ENCODE measurements at regions not wholly inside any gene's neighbourhood (a gene's known extent, or its start where the extent isn't known, plus 50 kb on each side); places are given as distances from the start of the nearest gene placed in this dataset.
"Not testable (repeated sequence)": the region's sequence is repeated elsewhere in the genome, so short reads cannot be mapped to it uniquely, and the experiment has no call there.

DNA sequence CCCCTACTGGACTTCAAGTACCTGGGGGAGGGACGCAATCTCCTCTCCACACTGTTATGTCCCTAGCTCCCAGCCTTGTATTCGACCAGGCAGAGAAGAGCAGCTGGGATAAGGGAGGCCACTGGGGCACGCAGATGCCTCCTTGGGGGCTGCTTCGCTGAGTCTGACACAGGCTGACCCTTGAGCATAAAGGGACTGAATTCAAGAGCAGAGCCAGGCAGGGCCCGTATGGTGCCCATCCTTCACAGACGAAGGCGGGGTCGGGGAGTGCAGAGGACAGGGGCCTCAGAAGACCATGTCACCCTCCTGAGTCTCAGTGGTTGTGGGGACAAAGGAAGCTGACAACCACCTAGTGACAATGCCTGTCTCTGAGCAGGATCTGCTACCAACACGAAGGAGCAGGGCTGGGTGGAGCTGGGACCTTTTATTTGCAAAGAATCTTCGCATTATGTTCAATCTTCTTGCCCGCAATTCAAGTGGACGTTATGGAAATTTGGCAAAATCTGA is 124.6 kb downstream of the TUBA3C start:
- H3K4me3 ChIP-seq (ENCODE audit: low read depth, low read length) = no peak overlapping the region
- TF ChIP-seq, protein P1, sequence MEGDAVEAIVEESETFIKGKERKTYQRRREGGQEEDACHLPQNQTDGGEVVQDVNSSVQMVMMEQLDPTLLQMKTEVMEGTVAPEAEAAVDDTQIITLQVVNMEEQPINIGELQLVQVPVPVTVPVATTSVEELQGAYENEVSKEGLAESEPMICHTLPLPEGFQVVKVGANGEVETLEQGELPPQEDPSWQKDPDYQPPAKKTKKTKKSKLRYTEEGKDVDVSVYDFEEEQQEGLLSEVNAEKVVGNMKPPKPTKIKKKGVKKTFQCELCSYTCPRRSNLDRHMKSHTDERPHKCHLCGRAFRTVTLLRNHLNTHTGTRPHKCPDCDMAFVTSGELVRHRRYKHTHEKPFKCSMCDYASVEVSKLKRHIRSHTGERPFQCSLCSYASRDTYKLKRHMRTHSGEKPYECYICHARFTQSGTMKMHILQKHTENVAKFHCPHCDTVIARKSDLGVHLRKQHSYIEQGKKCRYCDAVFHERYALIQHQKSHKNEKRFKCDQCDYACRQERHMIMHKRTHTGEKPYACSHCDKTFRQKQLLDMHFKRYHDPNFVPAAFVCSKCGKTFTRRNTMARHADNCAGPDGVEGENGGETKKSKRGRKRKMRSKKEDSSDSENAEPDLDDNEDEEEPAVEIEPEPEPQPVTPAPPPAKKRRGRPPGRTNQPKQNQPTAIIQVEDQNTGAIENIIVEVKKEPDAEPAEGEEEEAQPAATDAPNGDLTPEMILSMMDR (IDR thresholded peaks at IDR 0.05; ENCODE audit: borderline replicate concordance, insufficient read depth, low read depth, low read length) = no peak

DNA sequence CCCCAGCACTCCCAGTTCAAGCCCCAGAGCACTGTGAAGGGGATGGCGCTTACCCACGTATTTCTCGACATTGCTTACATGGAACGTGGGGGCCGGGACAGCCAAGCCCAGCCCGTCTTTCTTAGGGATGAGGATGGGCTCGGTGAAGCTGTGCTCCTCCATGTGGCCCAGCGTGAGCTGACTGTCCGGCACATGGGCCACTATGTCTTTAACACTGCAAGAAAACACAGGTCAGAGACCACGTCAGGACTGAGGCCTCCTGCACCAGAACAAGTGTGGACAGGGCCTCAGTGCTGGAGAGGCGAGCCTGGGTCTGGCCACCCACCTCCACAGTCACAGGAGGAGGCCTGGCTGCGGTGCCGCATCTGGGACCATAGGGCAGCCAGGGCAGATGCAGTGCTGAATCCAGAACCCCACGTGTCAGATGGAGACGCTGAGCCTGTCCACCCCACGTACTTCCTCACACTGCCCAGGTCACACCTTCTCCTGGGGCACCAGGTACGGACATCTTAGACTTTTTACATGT is 125.2 kb downstream of the TUBA3C start:
- H3K4me3 ChIP-seq (ENCODE audit: low read depth, low read length) = no peak overlapping the region
- TF ChIP-seq, protein P1 (IDR thresholded peaks at IDR 0.05; ENCODE audit: borderline replicate concordance, insufficient read depth, low read depth, low read length) = no peak

DNA sequence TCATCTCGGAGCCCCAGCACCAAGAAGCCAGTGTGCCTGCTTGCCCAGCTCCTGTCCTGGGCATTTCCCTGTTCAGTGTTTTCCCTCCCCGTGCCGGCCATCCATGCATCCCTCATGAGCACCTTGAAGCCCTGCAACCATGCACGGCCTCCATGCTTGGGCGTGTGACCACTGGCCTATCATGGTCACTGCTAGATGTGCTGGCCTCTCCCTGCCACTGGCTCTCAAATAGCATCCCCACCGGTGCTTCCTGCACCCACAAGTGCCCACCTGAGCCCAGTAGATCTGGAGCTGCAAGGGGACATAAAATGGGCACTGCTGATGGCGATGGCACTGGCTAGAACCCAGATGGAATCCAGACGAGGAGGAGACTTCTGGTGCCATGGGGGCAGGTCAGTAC is 126.0 kb downstream of the TUBA3C start:
- H3K4me3 ChIP-seq (ENCODE audit: low read depth, low read length) = no peak overlapping the region
- TF ChIP-seq, protein P1 (IDR thresholded peaks at IDR 0.05; ENCODE audit: borderline replicate concordance, insufficient read depth, low read depth, low read length) = no peak

DNA sequence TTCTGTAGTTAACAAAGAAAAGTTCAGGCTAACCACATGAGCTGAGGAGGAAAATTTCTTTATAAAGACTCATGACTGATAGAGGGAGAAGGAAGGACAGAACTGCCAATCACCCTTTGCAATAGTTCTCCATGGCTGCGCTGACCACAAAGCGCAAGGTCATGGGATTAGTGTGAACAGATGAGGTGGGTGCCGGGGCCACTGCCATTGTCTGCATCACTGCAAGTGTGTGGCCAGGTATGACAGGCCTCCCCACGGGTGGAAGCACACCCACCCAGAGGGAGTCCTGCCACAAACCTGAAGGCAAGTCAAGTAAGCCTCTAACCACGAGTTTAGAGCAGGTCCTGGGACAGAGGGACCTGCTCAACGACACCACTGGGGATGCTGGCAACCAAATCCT is 128.1 kb downstream of the TUBA3C start:
- TF ChIP-seq, protein P1 (IDR thresholded peaks at IDR 0.05; ENCODE audit: borderline replicate concordance, insufficient read depth, low read depth, low read length) = no peak
- H3K4me3 ChIP-seq (ENCODE audit: low read depth, low read length) = no peak overlapping the region

DNA sequence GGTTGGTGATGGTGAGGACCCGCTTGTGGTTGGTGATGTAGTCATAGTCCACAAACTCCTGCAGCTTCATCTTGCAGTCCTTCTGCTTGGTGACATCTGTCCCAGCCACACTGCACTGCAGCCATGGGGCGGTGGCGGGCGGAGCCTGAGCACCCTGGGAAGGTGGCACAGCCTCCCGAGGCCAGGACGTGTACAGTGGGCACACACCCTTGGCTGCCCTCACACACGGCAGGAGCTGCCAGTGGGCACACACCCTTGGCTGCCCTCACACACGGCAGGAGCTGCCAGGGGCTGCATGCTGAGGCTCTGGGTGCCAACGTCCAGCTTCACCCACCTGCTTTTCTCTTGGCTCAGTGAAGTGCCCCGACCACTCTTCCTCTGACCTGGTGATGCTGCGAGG is 128.7 kb downstream of the TUBA3C start:
- no peak overlapping the region for H3K4me3 ChIP-seq (ENCODE audit: low read depth, low read length)
- TF ChIP-seq, protein P1 (IDR thresholded peaks at IDR 0.05; ENCODE audit: borderline replicate concordance, insufficient read depth, low read depth, low read length) = no peak

DNA sequence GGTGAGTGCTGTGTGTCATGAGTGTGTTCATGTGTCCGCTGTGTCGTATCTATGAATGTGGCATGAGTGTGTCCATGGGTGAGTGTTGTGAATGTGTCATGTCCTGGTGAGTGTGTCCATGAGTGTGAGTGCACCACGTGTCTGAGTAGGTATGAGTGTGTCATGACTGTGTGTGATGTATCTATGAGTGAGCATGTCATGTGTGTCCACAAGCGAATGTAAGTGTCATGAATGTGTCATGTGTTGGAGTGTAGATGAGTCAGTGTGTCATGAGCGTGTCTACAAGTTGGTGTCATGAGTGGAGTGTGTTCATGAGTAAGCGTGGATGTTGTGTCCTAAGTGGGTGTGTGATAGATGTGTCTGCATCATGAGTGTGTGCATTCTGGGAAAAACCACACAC is 129.4 kb downstream of the TUBA3C start:
- H3K4me3 ChIP-seq (ENCODE audit: low read depth, low read length) = no peak overlapping the region
- TF ChIP-seq, protein P1 (IDR thresholded peaks at IDR 0.05; ENCODE audit: borderline replicate concordance, insufficient read depth, low read depth, low read length) = no peak

DNA sequence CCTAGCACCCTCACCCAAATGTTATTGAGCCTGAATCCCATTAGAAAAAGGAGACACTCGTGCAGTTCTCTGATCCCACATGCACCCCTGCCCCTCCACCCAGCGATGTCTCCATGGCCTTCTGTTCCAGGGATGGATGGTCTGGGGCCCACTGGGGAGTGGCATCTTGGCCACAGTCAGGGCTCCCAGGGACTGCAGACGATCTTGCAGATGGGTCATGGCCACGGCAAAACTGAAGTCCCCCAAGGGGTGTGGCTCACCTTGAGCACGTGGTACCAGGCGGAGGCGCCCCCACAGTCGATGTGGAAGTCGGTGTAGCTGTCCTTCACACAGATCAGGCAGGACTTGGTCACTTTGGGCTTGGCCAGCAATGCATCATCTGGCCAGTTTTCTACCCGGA is 130.7 kb downstream of the TUBA3C start:
- TF ChIP-seq, protein P1 (IDR thresholded peaks at IDR 0.05; ENCODE audit: borderline replicate concordance, insufficient read depth, low read depth, low read length) = no peak
- H3K4me3 ChIP-seq (ENCODE audit: low read depth, low read length) = no peak overlapping the region

DNA sequence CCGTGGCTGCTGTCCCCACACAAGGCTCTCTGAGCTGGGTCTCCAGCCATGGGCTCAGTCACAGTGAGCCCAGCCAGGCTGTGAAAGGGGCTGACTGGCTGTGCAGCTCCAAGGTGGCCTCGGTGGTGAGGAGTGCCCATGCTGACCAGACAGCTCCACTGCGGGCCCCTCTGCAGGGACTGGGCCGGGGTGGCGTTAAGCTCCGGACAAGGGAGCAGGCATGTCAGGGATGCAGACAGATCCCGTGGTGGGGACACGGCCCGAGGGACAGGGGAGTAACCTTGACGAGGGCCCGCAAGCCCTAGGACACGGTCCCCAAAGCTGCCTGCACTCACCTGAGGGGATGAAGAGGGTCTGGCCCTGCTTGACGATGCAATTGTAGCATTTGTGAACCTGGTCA is 132.0 kb downstream of the TUBA3C start:
- not testable (repeated sequence) for H3K4me3 ChIP-seq (ENCODE audit: low read depth, low read length)

Measured in GM12875 (cell line).